ENCODE measurements at regions not wholly inside any gene's neighbourhood (a gene's known extent, or its start where the extent isn't known, plus 50 kb on each side); places are given as distances from the start of the nearest gene placed in this dataset.
"Not testable (repeated sequence)": the region's sequence is repeated elsewhere in the genome, so short reads cannot be mapped to it uniquely, and the experiment has no call there.

DNA sequence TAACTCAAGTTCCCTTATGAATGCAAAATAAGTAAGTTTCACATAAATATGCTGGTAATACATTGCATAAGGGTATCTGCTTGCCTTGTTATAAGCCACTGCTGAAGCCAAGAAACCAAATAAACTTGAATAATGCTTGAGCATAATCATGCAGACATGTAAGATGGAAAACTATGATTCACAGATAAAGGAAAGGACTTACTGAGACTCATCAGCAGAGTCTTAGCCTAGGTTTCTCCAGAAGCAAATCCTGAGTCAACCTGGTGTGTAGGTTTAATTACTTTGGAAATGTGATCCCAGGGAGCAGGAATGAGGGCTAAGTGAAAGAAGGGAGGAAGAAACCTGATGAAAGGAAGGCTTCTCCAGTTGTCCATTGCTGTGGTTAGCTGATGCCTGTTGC is 107.7 kb upstream of the BTG1 start:
- no peak for DNase-seq

DNA sequence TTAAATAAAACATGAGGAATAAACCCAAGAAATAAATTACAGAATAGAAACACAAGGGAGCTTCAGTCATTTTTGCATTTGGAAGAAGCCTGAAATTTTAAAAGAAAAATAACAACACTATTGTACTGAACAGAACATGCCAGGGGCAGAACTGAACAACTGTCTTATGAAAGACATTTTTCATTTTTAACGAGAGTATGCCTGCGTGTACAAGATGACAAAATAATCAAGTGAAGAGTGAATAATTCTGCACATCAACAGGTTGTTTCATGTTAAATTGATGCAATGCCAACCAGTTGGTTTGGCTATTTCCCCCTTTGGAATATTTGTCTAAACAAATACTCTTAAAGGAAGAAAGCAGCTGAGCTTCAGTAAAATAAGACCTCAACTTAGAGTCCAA is 103.3 kb upstream of the BTG1 start:
- DNase-seq: no peak

DNA sequence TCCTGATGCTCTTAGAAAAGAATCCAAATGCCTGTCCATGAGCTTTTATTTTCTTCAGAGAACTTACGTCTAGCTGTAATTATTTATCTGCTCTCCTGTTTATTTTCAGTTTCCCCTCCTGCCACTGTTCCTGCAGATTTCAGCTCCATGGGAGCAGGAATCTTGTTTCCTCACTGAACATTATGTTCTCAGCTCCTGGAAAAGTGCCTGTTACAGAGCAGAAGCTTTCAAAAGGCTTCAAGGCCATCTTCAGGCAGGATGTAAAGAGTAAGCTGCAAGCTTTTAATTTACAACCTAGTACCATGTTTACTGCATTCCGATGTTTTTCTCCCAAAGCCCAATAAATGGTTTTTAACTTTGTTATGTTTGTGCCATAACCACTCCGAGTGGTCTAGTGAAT is 98.4 kb upstream of the BTG1 start:
- DNase-seq: peak; percentile 43

- DNase-seq: no peak
Observed at GRCh38 chr12:92242907-92243306, 97.3 kb upstream of the BTG1 start.

- no peak for DNase-seq
Observed at GRCh38 chr12:92237762-92238523, 92.3 kb upstream of the BTG1 start.

GRCh38 chr12:92237262-92237661 is 91.6 kb upstream of the BTG1 start:
- no peak for DNase-seq

- DNase-seq: no peak
Observed at GRCh38 chr12:92235703-92236472, 90.2 kb upstream of the BTG1 start.

GRCh38 chr12:92234533-92234932 is 88.9 kb upstream of the BTG1 start:
- DNase-seq: no peak

- no peak for DNase-seq
Observed at GRCh38 chr12:92233346-92234015, 87.8 kb upstream of the BTG1 start.

- not testable (repeated sequence) for DNase-seq
Observed at GRCh38 chr12:92232371-92232932, 86.8 kb upstream of the BTG1 start.

- DNase-seq: not testable (repeated sequence)
Observed at GRCh38 chr12:92231945-92232344, 86.3 kb upstream of the BTG1 start.

- DNase-seq: not testable (repeated sequence)
Observed at GRCh38 chr12:92231532-92231931, 85.9 kb upstream of the BTG1 start.

DNA sequence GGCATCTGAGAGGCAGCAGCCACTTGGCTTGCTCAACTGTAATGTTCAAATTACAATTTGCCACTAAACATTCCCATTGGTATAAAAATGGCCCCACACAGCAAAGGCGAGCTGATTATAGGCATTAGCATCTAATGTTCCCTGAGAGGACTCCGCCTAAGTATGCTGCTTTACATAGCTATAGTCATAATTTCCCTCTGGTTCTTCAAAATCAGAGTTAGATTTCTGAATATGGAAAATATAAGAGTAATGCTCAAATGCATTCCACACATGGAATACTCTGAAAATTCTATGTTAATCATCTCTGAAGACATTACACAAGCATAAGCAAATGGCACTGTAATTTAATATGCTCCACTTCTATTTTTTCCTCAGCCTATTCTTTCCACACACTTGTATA is 83.7 kb upstream of the BTG1 start:
- no peak for DNase-seq

DNA sequence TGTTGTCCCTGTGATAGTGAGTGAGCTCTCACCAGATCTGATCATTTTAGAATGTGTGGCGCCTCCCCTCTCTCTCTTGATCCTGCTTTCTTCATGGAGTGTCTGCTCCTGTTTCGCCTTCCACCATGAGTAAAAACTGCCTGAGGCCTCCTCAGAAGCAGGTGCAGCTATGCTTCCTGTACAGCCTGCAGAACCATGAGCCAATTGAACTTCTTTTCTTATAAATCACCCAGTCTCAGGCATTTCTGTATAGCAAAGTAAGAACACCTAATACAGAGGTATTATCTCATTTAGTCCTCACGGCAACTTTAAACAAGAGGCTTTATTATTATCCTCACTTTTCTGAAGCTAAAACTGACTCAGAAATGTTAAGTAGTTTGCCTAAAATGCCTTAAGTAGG is 81.3 kb upstream of the BTG1 start:
- no peak for DNase-seq

DNA sequence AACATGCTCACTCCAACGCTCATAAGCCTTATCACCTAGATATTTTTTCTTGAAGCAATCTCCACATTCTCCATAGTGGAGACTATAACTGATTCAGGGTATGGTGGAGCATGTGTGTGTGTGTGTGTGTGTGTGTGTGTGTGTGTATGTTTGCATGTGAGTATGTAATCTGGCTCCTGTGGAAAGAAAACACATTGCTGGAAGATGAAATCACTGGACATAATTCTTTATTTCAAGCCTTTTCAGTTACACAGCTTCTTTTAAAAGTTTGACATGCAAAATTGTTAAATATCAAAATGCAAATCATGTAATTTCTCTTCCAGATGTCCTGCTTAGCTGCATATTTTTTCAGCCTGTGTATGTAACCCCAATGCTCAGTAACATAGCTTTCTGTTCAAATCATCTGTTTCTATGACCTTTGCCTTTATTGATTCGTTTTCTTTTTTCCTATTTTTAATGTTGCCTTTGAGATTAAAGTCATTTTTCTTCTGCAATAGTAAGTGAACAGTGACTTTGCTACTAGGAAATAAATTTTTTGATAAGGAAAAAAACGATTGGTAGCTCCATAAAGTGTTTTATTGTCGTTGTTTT is 80.5 kb upstream of the BTG1 start:
- DNase-seq: no peak

DNA sequence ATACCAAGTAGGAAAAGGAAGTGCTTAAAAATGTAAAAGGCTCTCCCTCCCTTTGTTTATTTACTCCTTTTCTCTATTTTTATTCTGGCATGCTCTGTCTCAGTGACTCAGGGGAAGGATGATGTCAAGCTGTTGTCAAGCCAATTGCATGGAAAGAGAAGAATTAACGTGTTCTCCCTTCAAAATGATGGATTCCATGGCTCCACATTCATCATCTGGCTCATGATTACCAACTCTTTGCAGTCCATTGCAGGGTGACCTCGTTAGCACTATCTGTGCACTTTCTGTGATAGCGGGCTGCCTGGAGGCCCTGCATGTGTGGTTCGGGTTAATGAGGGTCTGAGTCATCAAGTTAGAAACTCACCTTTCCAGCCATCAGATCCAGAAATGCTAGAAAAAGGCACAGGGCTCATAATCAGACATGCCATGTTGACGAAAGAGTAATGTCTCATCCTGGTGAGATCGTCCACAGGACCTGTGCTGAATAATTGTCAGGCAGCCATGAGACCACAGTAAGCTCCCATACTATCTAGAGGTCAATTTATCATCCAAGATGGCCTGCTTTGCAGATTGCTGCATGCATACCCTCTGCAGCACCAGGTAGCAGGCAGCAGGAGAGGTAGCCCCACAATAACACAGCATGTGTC is 79.2 kb upstream of the BTG1 start:
- DNase-seq: no peak

DNA sequence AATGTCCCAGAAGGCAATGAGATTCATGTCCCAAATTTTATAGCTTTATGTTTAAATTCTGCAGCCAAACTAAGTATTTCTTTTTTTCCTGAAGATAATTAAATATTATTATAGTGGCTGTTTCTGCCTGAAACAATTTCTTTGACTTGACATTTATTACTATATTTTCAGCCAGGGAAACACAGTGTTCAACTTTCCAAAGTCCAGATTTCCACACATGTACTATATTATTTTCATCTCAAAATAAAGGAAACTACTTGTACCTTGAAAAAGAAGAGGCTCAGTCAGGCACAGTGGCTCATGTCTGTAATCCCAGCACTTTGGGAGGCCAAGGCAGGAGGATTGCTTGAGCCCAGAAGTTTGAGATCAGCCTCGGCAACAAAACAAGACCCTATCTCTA is 77.8 kb upstream of the BTG1 start:
- DNase-seq: no peak

DNA sequence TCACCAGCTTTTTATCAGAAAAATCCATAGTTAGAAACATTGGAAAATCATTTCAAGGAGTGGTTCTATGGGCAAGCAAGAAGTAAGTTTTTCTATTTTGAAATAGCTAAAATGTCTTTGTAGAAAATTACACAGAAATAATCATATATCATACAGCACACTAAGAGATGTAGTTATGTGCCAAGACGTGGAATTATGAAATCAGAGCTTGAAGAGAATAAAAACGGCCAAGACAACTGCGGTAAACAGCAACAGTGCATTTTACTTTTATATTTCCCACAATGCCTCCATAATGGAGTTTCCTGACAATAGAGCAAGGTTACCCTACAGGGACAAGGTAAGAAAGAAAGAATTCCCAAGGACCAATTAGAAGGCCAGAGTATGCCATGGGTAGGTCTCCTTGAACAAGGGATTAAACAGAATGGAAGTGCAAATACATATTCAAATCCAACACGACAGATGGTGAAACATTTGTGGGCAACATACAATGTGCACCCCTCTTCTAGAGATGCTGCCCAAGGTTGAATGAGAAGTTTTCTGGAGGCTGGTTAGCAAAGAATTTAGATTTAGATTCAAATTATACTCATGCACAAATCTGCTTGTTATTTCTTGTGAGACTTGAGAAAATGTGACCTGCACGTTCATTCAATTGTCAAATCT is 76.1 kb upstream of the BTG1 start:
- DNase-seq: no peak

DNA sequence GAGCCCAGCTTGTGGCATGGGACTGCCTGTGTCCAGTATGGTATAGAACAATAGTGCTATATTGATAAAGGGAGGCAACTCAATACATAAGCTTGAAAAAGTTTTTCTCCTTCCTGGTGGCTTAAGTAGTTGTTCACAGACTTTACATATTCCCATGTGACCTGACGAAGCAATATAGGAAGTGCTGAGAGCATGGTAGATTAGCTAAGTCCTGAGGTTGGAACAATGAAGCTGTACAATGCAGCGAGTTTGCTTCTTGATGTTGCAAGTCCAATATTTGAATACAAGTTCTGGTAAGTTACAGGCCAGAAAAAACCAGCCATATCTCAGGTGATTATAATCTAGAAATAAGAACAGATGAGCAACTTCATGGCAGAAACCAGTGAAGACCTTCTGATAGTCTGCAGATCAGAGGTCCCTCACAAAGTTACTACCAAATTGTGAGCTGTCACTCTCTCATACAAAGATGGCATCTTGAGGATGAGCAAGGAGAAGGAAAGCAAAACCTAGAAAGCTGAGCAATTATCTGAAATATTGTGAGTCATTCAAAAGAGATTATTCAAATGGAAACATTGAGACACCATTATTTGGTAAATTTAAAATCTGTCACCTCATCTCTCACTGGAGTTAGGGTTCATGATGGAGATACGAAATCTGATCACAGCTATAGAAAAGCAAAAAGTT is 72.9 kb upstream of the BTG1 start:
- no peak for DNase-seq

- no peak for DNase-seq
Observed at GRCh38 chr12:92216092-92216491, 70.4 kb upstream of the BTG1 start.

GRCh38 chr12:92215358-92215757 is 69.7 kb upstream of the BTG1 start:
- no peak for DNase-seq

Data from midbrain (tissue), 1 donor.